Astrocyte (in vitro differentiated cells and primary cell): ENCODE measurements at regions not wholly inside any gene's neighbourhood (a gene's known extent, or its start where the extent isn't known, plus 50 kb on each side); places are given as distances from the start of the nearest gene placed in this dataset.

Source experiments
- DNase-seq: peaks from one replicate; pipeline ENCODE4 v3.0.0-alpha.2; 2010; ENCODE audit warnings: low read depth
- FAIRE-seq: peaks from 2 replicates; lab custom pipeline; 2011; peaks lifted over from hg19 to GRCh38; lab: Jason Lieb, UNC
- H2AFZ ChIP-seq: 2 replicates; pipeline ENCODE4 v1.6.0; 2012; ENCODE audit warnings: low read depth, low read length, inconsistent platforms
- H3K27ac ChIP-seq: 2 replicates; pipeline ENCODE4 v1.5.1; 2011; ENCODE audit warnings: low read depth, low read length, inconsistent platforms
- H3K27me3 ChIP-seq: 2 replicates; pipeline ENCODE4 v1.6.0; 2011; ENCODE audit warnings: low read length, inconsistent platforms; ENCODE audit not compliant: insufficient read depth
- H3K36me3 ChIP-seq: 2 replicates; pipeline ENCODE4 v1.5.1; 2011; ENCODE audit warnings: low read length, inconsistent platforms; ENCODE audit not compliant: insufficient read depth
- H3K4me1 ChIP-seq: 2 replicates; pipeline ENCODE4 v1.5.1; 2011; ENCODE audit warnings: low read length, inconsistent platforms; ENCODE audit not compliant: insufficient read depth
- H3K4me2 ChIP-seq: 2 replicates; pipeline ENCODE4 v1.6.0; 2012; ENCODE audit warnings: low read length, inconsistent platforms
- H3K4me3 ChIP-seq: 2 replicates; pipeline ENCODE4 v1.5.1; 2011; ENCODE audit warnings: low read depth, mild to moderate bottlenecking, low read length, inconsistent platforms; ENCODE audit not compliant: insufficient read depth
- H3K79me2 ChIP-seq: 2 replicates; pipeline ENCODE4 v1.6.0; 2012; ENCODE audit warnings: mild to moderate bottlenecking, low read length, inconsistent platforms; ENCODE audit not compliant: insufficient read depth
- H3K9ac ChIP-seq: 2 replicates; pipeline ENCODE4 v1.6.0; 2012; ENCODE audit warnings: mild to moderate bottlenecking, low read length, inconsistent platforms
- H3K9me3 ChIP-seq: 2 replicates; pipeline ENCODE4 v1.5.1; 2012; ENCODE audit warnings: low read depth, mild to moderate bottlenecking, low read length, inconsistent platforms; ENCODE audit not compliant: insufficient read depth
- H4K20me1 ChIP-seq: 2 replicates; pipeline ENCODE4 v1.6.0; 2012; ENCODE audit warnings: low read length, inconsistent platforms; ENCODE audit not compliant: insufficient read depth
- H3K27ac Mint-ChIP-seq: one replicate; pipeline ENCODE4 v1.8.0; 2021; ENCODE audit warnings: mild to moderate bottlenecking, mixed read lengths; ENCODE audit not compliant: unreplicated experiment
- H3K27me3 Mint-ChIP-seq: one replicate; pipeline ENCODE4 v1.8.0; 2021; ENCODE audit warnings: low read depth, mixed read lengths; ENCODE audit not compliant: unreplicated experiment
- H3K36me3 Mint-ChIP-seq: one replicate; pipeline ENCODE4 v1.8.0; 2021; ENCODE audit warnings: low read depth, mixed read lengths; ENCODE audit not compliant: unreplicated experiment
- H3K4me1 Mint-ChIP-seq: one replicate; pipeline ENCODE4 v1.8.0; 2021; ENCODE audit warnings: low read depth, mixed read lengths; ENCODE audit not compliant: unreplicated experiment
- H3K4me3 Mint-ChIP-seq: one replicate; pipeline ENCODE4 v1.8.0; 2021; ENCODE audit warnings: mild to moderate bottlenecking, moderate library complexity, mixed read lengths; ENCODE audit not compliant: unreplicated experiment
- H3K9me3 Mint-ChIP-seq: one replicate; pipeline ENCODE4 v1.8.0; 2021; ENCODE audit warnings: mild to moderate bottlenecking, mixed read lengths; ENCODE audit not compliant: unreplicated experiment
- CTCF ChIP-seq: IDR thresholded peaks from 2 replicates; pipeline ENCODE4 v1.5.1; 2011; ENCODE audit warnings: low read depth, mild to moderate bottlenecking, inconsistent platforms, low read length, moderate library complexity; ENCODE audit not compliant: insufficient read depth
- EZH2 ChIP-seq: IDR thresholded peaks from 2 replicates; pipeline ENCODE4 v1.6.1; 2012; ENCODE audit warnings: mild to moderate bottlenecking, low read length, inconsistent platforms; ENCODE audit not compliant: insufficient read depth

DNA sequence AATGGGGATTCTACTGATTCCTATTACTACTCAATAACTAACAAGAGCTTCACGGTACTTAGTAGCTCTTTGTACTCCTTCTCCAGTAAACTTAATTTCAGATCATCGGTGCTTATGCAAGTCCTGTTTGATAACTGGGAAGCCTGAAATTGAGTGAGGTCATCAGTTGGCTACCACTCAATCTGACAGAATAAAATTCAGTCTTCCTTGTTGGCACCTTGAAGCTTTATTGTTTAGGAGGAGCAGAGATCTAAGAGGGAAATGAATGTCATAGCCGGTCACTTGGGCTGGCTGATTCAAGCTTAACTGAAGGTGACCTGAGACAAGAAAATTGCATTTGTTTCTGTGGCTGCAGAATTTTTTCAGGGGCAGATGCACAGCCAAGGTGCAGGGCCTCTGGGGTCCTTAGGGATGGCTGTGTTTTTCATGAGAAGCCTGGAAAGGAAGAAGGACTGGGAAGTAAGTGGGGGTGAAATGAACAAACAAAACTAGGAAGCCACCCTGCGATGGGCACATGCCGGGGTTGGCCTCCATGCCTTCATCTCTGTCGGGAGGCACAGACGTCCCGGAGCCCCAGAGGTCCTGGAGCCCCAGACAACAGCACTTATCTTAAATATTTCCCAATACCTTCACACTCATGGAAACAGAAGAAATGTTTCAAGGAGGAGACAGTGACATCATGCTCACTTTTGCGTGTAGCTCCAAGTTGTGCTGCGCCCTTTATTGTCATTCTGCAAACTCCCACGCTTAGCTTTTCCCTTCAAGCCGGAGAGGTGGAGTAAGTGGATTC is 85.0 kb upstream of the KIF5B start:
- no peak for TF ChIP-seq EZH2
- TF ChIP-seq CTCF, result no peak
- no peak overlapping the region for H3K27ac Mint-ChIP-seq
- peaks cover 11% of the 10 kb centered on the region for H3K4me1 ChIP-seq
- H3K4me3 ChIP-seq, result no peak overlapping the region
- no peaks in the 10 kb centered on the region for H3K79me2 ChIP-seq
- H3K4me3 Mint-ChIP-seq, result no peak overlapping the region
- FAIRE-seq (no peak), DNase-seq (no peak)
- H3K27me3 ChIP-seq, result no peaks in the 10 kb centered on the region
- H3K36me3 ChIP-seq, result no peaks in the 10 kb centered on the region
- no peak overlapping the region for H2AFZ ChIP-seq
- no peaks in the 10 kb centered on the region for H3K9me3 ChIP-seq
- no peak overlapping the region for H3K4me2 ChIP-seq
- H4K20me1 ChIP-seq, result no peaks in the 10 kb centered on the region
- H3K27ac ChIP-seq, result no peak overlapping the region
- H3K36me3 Mint-ChIP-seq, result no peaks in the 10 kb centered on the region
- H3K9ac ChIP-seq, result no peak overlapping the region
- no peaks in the 10 kb centered on the region for H3K27me3 Mint-ChIP-seq
- peaks cover 9% of the 10 kb centered on the region for H3K4me1 Mint-ChIP-seq
- peaks cover 6% of the 10 kb centered on the region for H3K9me3 Mint-ChIP-seq

GRCh38 chr10:32140403-32140802 is 84.2 kb upstream of the KIF5B start:
- H3K4me1 Mint-ChIP-seq, result peaks cover 9% of the 10 kb centered on the region
- no peaks in the 10 kb centered on the region for H3K27me3 Mint-ChIP-seq
- DNase-seq, result no peak
- no peaks in the 10 kb centered on the region for H3K36me3 Mint-ChIP-seq
- Histone ChIP-seq H3K27ac (no peak overlapping the region), H3K4me3 (no peak overlapping the region), H3K9ac (no peak overlapping the region), H3K4me2 (no peak overlapping the region), H3K79me2 (no peaks in the 10 kb centered on the region), H3K36me3 (no peaks in the 10 kb centered on the region), H3K27me3 (no peaks in the 10 kb centered on the region), H3K4me1 (peaks cover 11% of the 10 kb centered on the region), H4K20me1 (no peaks in the 10 kb centered on the region), H3K9me3 (no peaks in the 10 kb centered on the region), H2AFZ (no peak overlapping the region)
- no peak for FAIRE-seq
- no peak overlapping the region for H3K27ac Mint-ChIP-seq
- peaks cover 6% of the 10 kb centered on the region for H3K9me3 Mint-ChIP-seq
- no peak overlapping the region for H3K4me3 Mint-ChIP-seq
- TF ChIP-seq CTCF (no peak), EZH2 (no peak)
